Neural crest cell (in vitro differentiated cells): ENCODE measurements at regions not wholly inside any gene's neighbourhood (a gene's known extent, or its start where the extent isn't known, plus 50 kb on each side); places are given as distances from the start of the nearest gene placed in this dataset.

ENCODE experiments used
- DNase-seq: peaks from one replicate; pipeline ENCODE4 v3.0.0; 2021; ENCODE audit warnings: low read depth, mixed read lengths, low spot score
- H3K27ac Mint-ChIP-seq: one replicate; pipeline ENCODE4 v1.8.0; 2021; ENCODE audit warnings: mild to moderate bottlenecking, mixed read lengths; ENCODE audit not compliant: unreplicated experiment
- H3K27me3 Mint-ChIP-seq: 2 replicates; pipeline ENCODE4 v1.8.0; 2021; ENCODE audit warnings: low read depth, mild to moderate bottlenecking, mixed read lengths
- H3K36me3 Mint-ChIP-seq: 2 replicates; pipeline ENCODE4 v1.8.0; 2021; ENCODE audit warnings: low read depth, mild to moderate bottlenecking, mixed read lengths
- H3K4me1 Mint-ChIP-seq: 2 replicates; pipeline ENCODE4 v1.8.0; 2021; ENCODE audit warnings: mixed read lengths
- H3K4me3 Mint-ChIP-seq: one replicate; pipeline ENCODE4 v1.8.0; 2021; ENCODE audit warnings: mild to moderate bottlenecking, mixed read lengths
- H3K9me3 Mint-ChIP-seq: 2 replicates; pipeline ENCODE4 v1.8.0; 2021; ENCODE audit warnings: mixed read lengths
- CTCF ChIP-seq: fragments of 200-600 bp; sonication (generic); conservative IDR thresholded peaks from 2 replicates; pipeline ENCODE4 v1.5.0; 2021; ENCODE audit warnings: antibody characterized with exemption, mild to moderate bottlenecking

- peaks cover 5% of the 10 kb centered on the region for H3K27me3 Mint-ChIP-seq
- no peak overlapping the region for H3K27ac Mint-ChIP-seq
- no peak overlapping the region for H3K4me3 Mint-ChIP-seq
- H3K9me3 Mint-ChIP-seq: peaks cover 2% of the 10 kb centered on the region
- H3K36me3 Mint-ChIP-seq: no peaks in the 10 kb centered on the region
- no peak for DNase-seq
- H3K4me1 Mint-ChIP-seq: peaks cover 24% of the 10 kb centered on the region
- TF ChIP-seq CTCF: no peak
These were observed 295.5 kb downstream of the CDH11 start for GRCh38 chr16:64826374-64826773.

- Mint-ChIP-seq H3K27me3 (peaks cover 5% of the 10 kb centered on the region), H3K4me1 (peaks cover 7% of the 10 kb centered on the region), H3K9me3 (peaks cover 2% of the 10 kb centered on the region), H3K4me3 (no peak overlapping the region), H3K36me3 (no peaks in the 10 kb centered on the region), H3K27ac (no peak overlapping the region)
- DNase-seq: no peak
- TF ChIP-seq CTCF: no peak
These were observed 298.3 kb downstream of the CDH11 start for GRCh38 chr16:64823481-64824075.

GRCh38 chr16:64809876-64810629, 311.8 kb downstream of the CDH11 start:
- no peak overlapping the region for H3K27ac Mint-ChIP-seq
- H3K27me3 Mint-ChIP-seq: no peaks in the 10 kb centered on the region
- TF ChIP-seq CTCF: no peak
- DNase-seq: no peak
- H3K4me3 Mint-ChIP-seq: no peak overlapping the region
- no peaks in the 10 kb centered on the region for H3K36me3 Mint-ChIP-seq
- H3K9me3 Mint-ChIP-seq: no peaks in the 10 kb centered on the region
- peaks cover 12% of the 10 kb centered on the region for H3K4me1 Mint-ChIP-seq

- H3K36me3 Mint-ChIP-seq: no peaks in the 10 kb centered on the region
- no peak overlapping the region for H3K4me3 Mint-ChIP-seq
- no peak for TF ChIP-seq CTCF
These were observed 313.4 kb downstream of the CDH11 start for GRCh38 chr16:64808474-64808873.

GRCh38 chr16:64791756-64792155, 330.1 kb downstream of the CDH11 start:
- Mint-ChIP-seq H3K27ac (peak overlapping the region; percentile 44), H3K9me3 (peaks cover 4% of the 10 kb centered on the region), H3K36me3 (no peaks in the 10 kb centered on the region), H3K4me1 (no peaks in the 10 kb centered on the region), H3K4me3 (no peak overlapping the region), H3K27me3 (peaks cover 2% of the 10 kb centered on the region)
- no peak for DNase-seq
- no peak for TF ChIP-seq CTCF

More at GRCh38 chr16:64808474-64808873, 313.4 kb downstream of the CDH11 start:
- H3K27ac Mint-ChIP-seq: no peak overlapping the region
- no peaks in the 10 kb centered on the region for H3K9me3 Mint-ChIP-seq
- DNase-seq: no peak
- peaks cover 12% of the 10 kb centered on the region for H3K4me1 Mint-ChIP-seq
- no peaks in the 10 kb centered on the region for H3K27me3 Mint-ChIP-seq
